ENCODE measurements at regions not wholly inside any gene's neighbourhood (a gene's known extent, or its start where the extent isn't known, plus 50 kb on each side); places are given as distances from the start of the nearest gene placed in this dataset.
A peak's percentile ranks its signal among the peaks of the same experiment; 100 is the strongest.

DNA sequence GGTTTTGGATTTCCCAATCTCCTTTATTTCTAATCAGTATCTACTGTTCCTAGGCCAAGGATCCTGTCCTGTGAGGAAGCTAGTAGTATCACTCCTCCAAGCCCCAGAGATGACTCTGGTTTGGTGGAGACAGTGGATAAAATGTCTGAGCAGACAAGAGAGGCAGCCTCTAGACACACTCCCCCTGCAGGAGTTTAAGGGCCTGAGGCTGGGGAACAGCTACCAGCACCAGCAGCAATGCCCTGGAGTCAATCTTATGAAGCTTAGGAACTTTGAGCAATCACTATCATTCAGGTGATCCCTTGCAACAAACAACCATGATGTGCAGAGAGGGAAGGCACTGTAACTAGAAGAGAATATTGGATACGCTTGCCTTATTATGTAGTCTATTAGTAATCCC lies 384.7 kb upstream of the ID4 start:
- no peak overlapping the region for H3K4me3 ChIP-seq (ENCODE audit: low read length)
- TF ChIP-seq, protein P1, sequence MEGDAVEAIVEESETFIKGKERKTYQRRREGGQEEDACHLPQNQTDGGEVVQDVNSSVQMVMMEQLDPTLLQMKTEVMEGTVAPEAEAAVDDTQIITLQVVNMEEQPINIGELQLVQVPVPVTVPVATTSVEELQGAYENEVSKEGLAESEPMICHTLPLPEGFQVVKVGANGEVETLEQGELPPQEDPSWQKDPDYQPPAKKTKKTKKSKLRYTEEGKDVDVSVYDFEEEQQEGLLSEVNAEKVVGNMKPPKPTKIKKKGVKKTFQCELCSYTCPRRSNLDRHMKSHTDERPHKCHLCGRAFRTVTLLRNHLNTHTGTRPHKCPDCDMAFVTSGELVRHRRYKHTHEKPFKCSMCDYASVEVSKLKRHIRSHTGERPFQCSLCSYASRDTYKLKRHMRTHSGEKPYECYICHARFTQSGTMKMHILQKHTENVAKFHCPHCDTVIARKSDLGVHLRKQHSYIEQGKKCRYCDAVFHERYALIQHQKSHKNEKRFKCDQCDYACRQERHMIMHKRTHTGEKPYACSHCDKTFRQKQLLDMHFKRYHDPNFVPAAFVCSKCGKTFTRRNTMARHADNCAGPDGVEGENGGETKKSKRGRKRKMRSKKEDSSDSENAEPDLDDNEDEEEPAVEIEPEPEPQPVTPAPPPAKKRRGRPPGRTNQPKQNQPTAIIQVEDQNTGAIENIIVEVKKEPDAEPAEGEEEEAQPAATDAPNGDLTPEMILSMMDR (conservative IDR thresholded peaks at IDR 0.05; ENCODE audit: low read depth, low read length) = peak; percentile 11
- DNase-seq (ENCODE audit: low read depth) = no peak

GRCh38 chr6:19454001-19454720 lies 383.0 kb upstream of the ID4 start:
- no peak for DNase-seq (ENCODE audit: low read depth)
- TF ChIP-seq, protein P1 (conservative IDR thresholded peaks at IDR 0.05; ENCODE audit: low read depth, low read length) = no peak

DNA sequence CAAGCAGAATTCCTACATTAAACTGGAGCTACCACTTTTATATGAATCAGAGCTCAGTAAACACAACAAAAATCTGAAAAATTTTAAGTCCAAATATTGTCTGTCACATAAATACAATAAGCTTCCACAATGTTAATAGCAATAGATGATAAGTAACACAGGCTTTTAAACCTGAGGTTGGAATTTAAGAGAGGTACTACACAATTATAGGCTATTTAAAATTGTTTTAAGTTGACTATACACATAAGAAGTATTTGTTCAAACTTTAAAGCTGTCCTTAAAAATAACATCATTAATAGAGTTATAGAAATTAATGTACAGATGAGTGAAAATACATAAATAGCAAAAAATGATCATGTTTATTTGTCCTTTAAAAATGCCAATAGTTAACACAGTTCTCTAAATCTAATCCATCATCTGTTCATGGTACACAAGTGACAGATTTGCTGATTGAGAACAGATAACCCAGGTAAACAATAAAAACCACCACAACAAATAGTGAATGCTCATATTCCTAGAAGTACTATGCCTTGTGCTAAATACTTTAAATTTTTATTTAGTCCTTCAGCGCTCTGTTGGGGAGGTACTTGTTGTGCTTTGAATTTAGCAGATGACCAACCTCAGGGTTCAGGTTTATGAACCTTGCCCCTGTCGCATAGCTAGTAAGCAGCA lies 382.3 kb upstream of the ID4 start:
- DNase-seq (ENCODE audit: low read depth) = no peak
- H3K4me3 ChIP-seq (ENCODE audit: low read length) = no peak overlapping the region
- TF ChIP-seq, protein P1 (conservative IDR thresholded peaks at IDR 0.05; ENCODE audit: low read depth, low read length) = no peak

More at GRCh38 chr6:19454001-19454720, 383.0 kb upstream of the ID4 start:
- H3K4me3 ChIP-seq (ENCODE audit: low read length) = no peak overlapping the region

DNA sequence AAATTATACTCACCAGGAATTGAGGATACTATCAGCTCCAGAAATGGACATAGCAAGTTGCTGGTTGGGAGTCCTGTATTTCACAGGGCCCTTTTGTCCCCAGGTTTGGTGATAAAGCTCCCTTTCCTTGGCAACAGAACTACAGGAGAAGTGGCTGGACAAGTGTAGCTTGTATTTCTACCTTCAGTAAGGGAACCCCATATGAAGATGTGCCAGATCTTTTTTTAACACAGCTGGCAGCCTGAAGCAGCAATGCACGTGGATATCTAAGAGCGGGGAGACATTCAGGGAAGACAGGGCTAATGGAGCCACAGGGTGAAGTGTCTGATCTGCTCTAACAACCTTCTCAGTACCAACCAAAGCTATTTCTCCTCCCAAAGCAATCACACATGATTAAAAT lies 373.9 kb upstream of the ID4 start:
- TF ChIP-seq, protein P1 (conservative IDR thresholded peaks at IDR 0.05; ENCODE audit: low read depth, low read length) = no peak
- DNase-seq (ENCODE audit: low read depth) = no peak
- H3K4me3 ChIP-seq (ENCODE audit: low read length) = no peak overlapping the region

- H3K4me3 ChIP-seq (ENCODE audit: low read length) = no peak overlapping the region
- TF ChIP-seq, protein P1 (conservative IDR thresholded peaks at IDR 0.05; ENCODE audit: low read depth, low read length) = no peak
- no peak for DNase-seq (ENCODE audit: low read depth)
Measured at GRCh38 chr6:19463925-19464324, 373.2 kb upstream of the ID4 start.

DNA sequence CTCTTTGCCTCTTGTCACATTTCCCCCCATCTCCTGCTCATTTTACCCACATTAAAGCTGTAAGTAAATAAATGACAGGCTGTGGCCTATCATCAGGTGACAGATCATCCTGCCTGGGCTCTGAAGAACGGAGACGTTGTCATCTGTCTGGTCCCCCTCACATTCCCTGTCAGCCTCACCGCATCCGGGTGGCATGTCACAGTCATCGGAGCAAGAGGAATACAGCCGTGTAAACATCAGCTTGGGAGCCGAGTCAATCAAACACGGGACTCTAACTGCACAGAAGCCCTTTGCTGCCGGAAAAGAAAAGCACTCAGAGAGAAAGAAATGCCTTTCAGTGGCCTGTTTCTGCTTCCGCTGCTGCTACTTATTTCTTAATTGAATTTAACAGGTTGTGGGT lies 371.9 kb upstream of the ID4 start:
- no peak for DNase-seq (ENCODE audit: low read depth)
- TF ChIP-seq, protein P1 (conservative IDR thresholded peaks at IDR 0.05; ENCODE audit: low read depth, low read length) = no peak
- no peak overlapping the region for H3K4me3 ChIP-seq (ENCODE audit: low read length)

GRCh38 chr6:19465760-19466159 lies 371.4 kb upstream of the ID4 start:
- H3K4me3 ChIP-seq (ENCODE audit: low read length) = no peak overlapping the region
- DNase-seq (ENCODE audit: low read depth) = no peak

More at GRCh38 chr6:19465760-19466159, 371.4 kb upstream of the ID4 start:
- TF ChIP-seq, protein P1 (conservative IDR thresholded peaks at IDR 0.05; ENCODE audit: low read depth, low read length) = no peak
